ENCODE measurements at regions not wholly inside any gene's neighbourhood (a gene's known extent, or its start where the extent isn't known, plus 50 kb on each side); places are given as distances from the start of the nearest gene placed in this dataset.

DNA sequence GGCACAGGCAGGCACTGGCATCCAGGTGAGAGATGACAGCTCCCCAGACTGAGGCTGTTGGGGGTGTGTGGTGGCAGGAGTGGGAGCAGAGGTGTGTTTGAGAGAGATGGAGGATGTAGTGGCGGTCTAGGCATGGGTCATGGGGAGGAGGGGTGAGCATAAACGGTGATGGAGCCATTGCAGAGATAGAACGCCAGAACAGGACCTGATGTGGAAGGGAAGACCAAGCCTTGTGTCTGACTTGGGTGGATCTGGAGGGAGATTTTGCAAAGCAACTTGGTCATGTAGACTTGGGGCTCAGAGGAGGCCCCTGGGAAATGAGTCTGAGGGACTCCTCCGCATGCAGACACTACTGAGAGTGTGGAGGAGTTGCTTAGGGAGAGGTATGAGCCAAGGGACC is 50.0 kb upstream of the CLDN5 start:
- in situ Hi-C loops (cut with HindIII; ENCODE audit: low sequenced_read_pairs): no loop called here

DNA sequence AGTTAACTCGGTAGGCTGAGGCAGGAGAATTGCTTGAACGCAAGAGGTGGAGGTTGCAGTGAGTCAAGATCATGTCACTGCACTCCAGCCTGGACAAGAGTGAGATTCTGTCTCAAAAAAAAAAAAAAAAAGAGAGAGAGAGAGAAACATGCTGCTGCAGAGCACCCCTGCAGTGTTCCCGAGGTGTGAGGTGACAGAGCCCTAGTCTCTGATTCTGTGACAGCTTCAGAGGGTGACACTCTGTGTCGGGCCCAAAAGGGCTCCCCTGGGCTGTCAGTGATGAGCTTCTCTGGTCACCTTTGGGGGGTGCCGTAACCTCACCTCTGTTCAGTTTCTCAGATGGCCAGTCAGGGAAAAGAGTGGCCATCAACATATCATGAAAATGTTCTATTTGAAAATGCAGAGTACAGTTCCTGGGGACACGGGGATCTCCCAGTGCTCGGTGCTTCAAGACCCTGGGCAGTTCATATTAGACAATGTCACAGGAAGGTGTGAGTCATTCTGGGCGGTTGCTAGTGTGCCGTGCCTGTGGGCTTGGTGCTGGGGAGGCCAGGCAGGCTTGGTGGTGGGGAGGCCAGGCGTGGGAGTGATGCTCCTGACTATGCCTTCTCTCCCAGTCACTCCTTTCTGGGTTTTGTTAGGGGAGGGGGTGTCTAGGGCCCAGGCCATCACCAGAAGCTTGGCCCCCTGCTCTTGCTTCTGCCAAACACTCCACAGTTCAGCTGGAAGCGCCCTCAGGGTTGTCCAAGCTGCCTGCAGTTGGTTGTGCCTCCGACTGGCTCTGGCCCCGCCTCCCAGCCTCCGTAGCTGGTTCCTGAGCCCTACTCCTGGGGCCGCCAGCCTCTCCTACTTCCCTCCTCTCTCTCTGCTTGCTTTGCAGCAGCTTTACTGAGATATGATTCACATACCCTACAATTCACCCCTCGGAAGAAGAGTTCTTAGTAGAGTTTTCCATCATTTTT is 52.5 kb upstream of the CLDN5 start:
- in situ Hi-C loops (cut with HindIII; ENCODE audit: low sequenced_read_pairs): no loop called here

DNA sequence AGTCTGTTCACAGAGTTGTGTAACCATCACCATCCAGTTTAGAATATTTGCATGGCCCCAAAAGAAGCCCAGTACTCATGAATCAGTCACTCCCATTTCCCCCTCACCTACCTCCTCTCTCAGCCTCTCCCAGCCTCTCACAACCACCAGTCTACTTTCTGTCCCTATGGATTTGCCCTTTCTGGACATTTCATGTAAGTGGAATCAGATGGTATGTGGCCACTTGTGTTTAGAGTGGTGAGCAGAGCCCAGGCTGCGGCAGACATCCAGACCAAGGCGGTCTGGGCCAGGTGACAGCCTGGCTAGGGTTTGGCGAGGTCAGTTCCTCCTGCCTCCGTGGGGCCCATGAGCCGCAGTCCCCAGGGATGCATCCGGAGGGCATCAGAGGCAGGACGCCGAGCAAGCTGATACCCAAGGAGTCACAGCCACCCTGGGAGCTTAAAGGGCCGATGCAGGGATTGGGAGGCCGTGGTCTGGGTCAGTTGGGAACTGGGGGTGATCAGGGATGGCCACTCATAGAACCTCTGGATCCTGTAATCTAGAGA is 53.3 kb upstream of the CLDN5 start:
- in situ Hi-C loops (cut with HindIII; ENCODE audit: low sequenced_read_pairs): no loop called here

DNA sequence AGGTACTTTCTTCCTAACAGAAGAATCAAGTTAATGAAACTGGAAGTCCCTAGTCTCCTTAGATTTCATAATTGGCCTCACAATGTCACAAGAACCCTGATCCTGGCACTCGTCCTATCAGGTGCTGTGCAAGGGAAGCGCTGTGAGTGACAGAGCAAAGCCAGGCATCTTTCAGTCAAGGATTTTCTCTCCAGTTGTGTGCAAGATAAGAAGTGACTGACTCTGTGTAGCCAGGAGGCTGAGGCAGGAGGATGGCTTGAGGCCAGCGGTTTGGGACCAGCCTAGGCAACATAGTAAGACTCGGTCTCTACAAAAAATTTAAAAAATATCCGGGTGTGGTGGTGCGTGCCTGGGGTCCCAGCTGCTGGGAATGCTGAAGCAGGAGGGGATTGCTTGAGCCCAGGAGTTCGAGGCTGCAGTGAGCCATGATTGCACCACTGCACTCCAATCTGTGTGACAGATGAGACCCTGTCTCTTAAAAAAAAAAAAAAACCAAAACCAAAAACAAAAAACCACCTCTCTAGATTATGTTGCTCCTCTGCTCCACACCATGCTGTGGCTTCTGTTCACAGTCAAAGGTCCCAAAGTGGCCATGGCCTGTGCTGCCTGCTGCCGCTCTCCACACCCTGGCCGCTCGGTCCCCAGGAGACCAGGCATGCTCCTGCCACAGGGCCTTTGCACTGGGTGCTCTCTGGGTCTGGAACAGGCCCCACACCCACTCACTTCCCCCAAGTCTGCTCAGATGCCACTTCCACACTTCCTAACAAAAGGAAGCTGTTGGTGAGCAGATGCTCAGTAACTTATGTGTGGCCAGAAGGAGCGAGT is 54.2 kb upstream of the CLDN5 start:
- in situ Hi-C loops (cut with HindIII; ENCODE audit: low sequenced_read_pairs): no loop called here

DNA sequence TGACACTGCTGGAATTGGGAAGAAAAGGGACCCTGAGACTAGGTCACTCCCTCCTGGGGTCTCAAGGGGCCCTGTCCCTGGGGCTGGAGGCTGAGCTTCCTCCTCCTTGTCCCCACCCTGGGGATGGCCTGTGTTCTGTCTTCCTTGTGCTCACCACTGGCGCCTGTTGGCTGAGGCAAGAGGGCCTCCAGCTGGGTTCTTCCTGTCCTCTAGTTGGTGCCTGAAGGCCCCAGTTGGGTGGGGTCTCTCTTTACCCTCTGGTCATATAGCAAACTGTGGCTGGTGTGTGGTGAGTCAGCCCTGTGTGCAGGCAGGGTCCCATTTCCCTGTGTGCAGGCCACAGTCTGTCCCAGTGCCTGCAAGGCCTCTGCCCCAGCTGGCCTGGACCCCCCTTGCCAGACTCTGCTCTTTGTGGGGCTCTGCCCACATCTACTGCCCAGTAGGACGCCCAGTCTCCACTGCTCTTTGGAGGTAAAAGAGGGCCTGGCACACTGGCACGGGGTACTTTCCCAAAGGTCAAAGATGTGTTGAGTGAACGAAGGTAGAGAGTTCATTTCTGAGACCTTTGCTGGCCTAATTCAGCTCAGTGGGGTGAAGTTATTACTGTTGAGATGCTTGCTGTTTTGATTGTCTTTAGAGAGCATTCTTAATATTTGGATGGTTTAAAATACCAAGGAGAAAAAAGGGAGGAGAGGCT is 55.1 kb upstream of the CLDN5 start:
- in situ Hi-C loops (cut with HindIII; ENCODE audit: low sequenced_read_pairs): no loop called here

DNA sequence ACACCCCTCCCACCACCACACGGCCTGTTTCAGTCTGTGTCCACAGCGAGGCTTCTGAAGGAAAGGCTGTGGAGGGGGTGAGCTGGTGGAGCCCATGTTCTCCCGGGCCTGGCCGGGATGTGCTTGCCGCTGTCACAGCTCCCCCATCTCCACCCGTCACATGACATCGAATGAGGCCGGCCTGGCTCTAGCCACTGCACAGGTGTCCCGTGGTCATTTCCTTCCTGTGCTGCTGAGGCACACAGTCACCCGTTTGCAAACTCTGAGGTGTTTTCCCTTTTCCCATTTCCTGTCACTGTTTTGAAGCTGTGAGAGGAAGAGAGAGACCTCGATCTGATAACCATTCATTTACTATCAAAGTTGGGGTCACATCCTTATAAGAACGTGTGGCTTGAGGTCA is 55.7 kb upstream of the CLDN5 start:
- in situ Hi-C loops (cut with HindIII; ENCODE audit: low sequenced_read_pairs): no loop called here

DNA sequence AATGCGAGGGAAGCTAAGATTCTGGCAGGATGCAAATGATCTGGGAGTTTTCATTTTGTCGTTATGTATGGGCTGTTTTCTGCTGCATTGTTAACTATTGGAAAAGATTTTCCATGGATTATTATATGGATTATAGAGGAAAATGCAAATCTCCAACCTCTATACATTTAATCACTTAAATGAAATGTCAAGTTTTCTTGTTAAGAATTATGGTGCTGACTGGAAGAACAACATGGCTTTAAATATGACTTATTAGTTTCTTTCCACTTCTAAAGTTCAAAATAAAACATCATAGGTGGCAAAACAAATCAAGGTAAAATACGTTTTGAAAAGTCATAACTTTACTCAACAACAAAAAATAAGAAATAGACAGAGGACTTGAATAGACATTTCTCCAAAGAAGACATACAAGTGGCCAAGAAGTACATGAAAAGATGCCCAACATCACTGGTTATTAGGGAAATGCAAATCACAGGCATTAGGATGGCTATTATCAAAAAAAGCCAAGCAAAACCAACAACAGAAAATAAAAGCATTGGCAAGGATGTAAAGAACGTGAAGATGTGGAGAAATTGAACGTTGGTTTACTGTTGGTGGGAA is 56.2 kb upstream of the CLDN5 start:
- in situ Hi-C loops (cut with HindIII; ENCODE audit: low sequenced_read_pairs): no loop called here

DNA sequence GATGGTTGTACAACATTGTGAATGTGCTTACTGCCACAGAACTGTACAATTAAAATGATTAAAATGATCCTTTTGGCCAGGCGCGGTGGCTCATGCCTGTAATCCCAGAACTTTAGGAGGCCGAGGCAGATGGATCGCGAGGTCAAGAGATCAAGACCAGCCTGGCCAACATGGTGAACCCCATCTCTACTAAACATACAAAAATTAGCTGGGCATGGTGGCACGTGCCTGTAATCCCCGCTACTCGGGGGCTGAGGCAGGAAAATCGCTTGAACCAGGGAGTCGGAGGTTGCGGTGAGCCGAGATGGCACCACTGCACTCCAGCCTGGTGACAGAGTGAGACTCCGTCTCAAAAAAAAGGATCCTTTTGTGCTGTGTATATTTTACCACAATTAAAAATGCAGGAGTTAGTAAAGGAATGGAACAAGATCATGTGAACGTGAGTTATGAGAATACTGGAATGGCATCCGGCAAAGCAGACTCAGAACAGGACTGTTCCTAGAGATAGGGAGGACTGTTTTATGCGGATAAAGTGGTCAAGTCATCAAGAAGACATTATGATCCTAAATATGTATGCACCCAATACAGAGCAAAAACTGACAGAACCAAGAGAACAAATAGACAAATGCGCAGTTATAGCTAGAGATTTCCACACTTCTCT is 58.0 kb upstream of the CLDN5 start:
- in situ Hi-C loops (cut with HindIII; ENCODE audit: low sequenced_read_pairs): no loop called here

DNA sequence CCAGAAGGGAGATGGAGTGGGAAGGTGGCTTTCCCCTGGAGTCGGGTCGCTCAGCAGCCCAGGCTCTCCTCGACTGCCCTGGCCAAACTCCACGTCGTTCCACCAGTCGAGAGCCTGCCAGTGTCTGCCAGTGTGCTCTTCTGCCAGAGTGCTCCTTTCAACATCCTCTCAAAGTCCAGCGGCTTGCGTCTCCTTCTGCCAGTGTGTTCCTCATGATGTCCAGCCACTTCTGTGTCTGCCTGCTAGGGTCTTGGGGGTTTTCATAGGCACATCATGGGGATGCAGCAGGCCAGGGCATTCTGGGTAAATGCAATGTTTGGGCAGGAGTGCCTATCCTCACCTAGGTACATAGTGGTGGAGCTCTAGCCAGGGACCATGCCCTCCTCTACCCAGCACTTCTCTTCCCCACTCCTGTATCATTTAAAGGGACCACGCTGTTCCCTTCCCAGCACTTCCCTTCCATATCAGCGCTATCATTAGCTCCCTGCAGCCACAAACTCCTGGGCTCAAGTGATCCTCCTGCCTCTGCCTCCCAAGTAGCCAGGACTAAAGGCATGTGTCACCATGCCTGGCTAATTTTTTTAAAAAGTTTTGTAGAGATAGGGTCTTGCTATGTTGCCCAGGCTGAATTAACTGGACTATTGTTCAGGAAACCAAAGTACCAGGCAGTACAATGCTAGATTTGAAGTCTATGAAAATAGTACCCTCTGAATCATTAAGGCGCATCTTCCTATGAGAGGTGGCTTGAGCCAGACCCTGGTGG is 62.9 kb upstream of the CLDN5 start:
- in situ Hi-C loops (cut with HindIII; ENCODE audit: low sequenced_read_pairs): no loop called here

DNA sequence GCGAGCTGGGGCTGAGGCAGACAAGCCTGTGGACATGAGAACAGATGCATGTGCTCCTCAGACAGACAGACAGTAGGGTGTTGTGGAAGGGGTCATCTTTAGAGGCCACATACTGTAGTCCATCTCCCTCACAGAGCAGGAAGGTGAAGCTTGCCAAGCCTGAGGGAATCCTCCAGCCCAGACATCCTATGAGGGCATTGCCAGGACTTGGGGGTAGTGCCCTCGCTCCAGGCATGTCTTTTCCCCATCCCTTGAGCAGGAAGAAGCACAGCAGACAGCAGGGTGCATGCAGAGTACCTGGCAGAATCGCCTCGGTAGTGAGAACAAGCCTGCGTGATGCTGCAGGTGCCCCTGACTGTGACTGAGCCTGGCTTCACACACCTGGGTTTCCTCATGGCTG is 66.5 kb upstream of the CLDN5 start:
- in situ Hi-C loops (cut with HindIII; ENCODE audit: low sequenced_read_pairs): no loop called here

DNA sequence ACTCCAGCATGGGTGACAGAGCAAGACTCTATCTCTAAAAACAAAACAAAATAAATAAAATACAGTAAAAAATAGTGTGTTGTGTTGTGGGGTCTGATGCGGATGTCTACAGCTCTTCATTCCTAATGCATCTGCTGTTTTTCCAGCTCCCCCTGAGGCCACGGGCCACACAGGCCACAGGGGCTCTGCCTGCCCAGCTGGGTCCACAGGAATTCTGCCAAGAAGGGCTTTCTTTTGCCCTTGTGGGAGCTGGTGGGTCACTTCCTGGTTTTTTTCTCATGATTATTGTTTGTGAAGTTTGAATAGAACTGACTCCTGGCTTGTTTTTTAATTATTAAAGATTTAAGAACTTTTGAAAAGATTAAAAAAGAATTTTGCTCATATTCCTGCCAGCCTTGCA is 67.4 kb upstream of the CLDN5 start:
- in situ Hi-C loops (cut with HindIII; ENCODE audit: low sequenced_read_pairs): no loop called here

DNA sequence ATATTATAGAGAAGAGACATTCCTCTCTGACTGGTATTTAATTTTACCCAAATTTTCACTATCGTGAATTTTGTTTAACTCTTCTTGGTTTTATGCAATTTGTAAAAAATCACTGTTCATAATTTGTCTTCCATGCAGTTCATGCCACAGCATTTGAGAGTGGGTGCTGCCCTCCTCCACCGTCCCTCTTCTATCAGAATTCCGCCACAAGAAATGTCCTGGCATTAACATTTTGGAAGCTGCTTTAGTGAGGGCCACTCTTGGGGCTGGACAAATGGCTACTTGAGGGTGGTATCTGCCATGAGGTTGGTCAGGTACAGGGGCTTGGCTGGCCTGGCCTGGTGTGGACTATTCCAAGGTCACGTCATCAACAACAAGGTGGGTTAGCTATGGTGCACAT is 68.3 kb upstream of the CLDN5 start:
- in situ Hi-C loops (cut with HindIII; ENCODE audit: low sequenced_read_pairs): no loop called here

DNA sequence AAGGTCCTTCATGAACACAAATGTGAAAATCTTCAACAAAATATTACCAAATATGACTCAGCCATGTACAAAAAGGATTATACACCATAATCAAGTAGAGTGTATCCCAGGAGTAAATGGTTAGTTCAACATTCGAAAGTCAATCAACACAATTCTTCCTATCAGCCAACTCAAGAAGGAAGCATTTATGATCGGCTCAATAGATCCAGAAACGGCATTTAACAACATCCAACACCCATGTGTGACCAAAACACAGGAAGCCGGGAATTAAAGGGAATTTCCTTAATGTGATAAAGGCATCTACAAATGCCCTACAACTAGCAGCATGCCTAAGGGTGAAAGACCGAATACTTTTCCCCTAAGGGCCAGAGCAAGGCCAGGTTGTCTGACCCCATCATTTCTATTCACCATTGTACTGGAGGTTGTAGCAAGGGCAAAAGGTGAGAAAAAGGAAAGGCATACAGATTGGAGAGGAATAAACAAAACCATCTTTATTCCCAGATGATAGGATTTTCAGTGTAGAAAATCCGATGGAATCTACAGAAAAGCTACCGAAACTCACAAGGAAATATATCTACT is 69.9 kb upstream of the CLDN5 start:
- in situ Hi-C loops (cut with HindIII; ENCODE audit: low sequenced_read_pairs): no loop called here

DNA sequence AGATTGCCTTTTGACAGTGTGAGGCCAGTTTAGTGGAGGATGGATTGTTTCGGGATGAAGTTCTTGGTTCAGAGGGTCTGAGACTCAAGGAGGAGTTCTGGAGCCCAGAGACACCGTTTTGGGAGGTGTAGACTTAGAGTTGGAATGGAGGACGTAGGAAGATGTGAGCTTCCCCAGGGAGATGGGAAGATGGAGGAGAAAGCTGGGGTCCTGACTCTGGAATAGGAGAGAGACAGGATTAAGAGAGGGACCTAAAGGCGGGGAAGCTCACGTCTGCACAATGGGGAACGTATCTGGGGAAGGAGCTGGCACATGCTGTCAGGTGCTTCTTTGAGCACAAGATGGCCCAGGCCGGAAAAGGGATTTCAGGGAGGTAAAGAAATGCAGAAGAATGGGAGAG is 71.3 kb upstream of the CLDN5 start:
- in situ Hi-C loops (cut with HindIII; ENCODE audit: low sequenced_read_pairs): no loop called here

DNA sequence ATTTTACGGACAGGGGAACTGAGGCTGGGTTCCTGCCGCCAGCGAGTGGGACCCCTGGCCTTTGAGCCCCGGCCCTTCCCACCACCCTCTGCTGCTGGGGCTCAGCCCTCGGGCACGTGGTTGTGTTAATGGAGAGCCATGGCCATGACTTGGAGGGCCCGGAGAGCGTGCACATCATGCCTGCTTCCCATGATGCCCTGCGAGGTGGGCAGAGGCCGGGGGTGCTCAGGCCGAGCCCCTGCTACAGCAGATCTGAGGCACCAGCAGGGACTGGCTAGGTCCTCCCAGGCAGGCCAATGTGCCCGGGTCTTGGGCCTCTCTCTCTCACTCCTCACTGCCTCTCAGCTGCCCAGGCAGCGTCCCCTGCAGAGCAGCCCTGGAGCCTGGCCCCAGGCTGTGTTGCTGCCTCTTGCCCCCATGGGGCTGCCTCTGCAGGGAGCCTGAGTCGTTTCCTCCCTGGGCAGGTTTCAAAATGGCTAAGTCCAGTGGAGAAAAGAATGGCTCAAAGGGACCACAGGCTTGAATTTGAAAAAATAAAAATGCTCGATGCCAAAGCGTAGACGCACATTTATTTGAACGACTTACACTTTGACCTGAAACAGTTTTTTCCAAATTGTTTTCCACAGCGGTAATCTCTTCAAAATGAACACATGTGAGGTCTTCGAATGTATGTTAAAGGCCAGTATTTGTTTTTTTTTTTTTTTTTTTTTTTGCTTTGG is 72.6 kb upstream of the CLDN5 start:
- in situ Hi-C loops (cut with HindIII; ENCODE audit: low sequenced_read_pairs): no loop called here

DNA sequence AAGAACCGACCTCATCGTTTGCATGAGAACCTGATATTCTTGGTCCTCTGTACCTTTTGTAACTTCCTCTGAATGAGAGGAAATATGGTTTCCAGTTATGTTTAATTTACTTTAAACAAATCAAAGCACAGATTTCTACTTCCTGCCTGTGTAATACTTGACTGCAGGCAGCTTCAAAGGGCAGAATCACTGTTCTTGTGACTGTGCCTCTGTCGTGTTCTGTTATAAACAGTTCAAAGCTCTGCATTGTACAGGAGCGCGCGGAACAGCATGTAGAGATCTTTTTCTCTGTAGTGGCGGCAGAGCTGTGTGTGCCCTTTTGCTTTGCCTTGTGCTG is 73.2 kb upstream of the CLDN5 start:
- in situ Hi-C loops (cut with HindIII; ENCODE audit: low sequenced_read_pairs): no loop called here

DNA sequence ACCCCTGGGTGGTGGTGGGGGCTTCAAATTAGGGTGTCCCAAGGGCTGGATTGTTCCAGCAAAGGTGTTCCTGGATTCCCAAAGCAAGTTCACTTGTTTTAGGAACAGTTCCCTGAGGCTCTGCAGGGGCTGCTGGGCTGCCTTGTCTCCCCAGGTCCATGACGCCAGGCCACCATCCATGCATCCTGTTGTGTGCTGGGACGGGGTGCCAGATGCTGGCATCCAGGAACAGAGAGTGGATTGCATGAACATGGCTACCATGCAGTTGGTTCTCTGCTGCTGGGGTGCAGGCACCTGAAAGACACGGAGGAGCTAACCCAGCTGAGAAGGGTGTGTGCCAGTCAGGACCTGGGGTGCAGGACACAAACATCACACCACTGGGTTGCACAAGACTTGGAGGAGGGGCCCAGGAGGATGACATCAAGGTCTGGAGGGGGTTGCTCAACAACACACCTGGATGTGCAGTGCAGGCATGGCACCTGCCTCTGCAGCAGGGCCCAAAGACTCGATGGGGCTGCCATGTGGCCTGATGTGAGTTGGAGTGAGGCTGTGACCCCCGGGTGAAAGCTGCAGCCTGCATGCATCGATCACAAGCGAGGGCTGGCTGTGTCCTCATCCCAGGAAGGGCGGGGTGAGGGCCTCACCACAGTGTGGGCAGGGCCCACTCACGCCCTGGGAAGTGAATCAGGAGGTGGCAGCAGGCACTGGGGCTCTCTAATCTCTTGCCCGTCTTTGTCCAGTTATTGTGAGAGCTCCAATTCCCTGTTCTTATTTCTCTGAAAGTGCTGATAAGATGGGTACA is 74.0 kb upstream of the CLDN5 start:
- in situ Hi-C loops (cut with HindIII; ENCODE audit: low sequenced_read_pairs): no loop called here

DNA sequence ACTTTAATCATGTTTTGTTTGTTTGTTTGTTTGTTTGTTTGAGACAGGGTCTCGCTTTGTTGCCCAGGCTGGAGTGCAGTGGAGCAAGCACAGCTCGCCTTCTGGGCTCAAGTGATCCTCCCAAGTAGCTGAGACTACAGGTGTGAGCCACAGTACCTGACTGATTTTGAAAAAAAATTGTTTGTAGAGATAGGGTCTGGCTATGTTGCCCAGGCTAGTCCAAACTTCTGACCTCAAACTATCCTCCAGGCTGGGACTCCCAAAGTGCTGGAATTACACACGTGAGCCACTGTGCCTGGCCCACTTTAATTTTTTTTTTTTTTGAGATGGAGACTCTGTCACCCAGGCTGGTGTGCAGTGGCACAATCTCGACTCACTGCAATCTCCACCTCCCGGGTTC is 74.8 kb upstream of the CLDN5 start:
- in situ Hi-C loops (cut with HindIII; ENCODE audit: low sequenced_read_pairs): no loop called here

Data from endothelial cell of hepatic sinusoid (primary cell).